WTC11 (cell line): ENCODE measurements at regions not wholly inside any gene's neighbourhood (a gene's known extent, or its start where the extent isn't known, plus 50 kb on each side); places are given as distances from the start of the nearest gene placed in this dataset.

Experiments
- ATAC-seq: fragments of 200-7000 bp; cut with Tn5 transposase; 2 replicates; pipeline ENCODE4 v1.10.0; 2021; ENCODE audit warnings: mild to moderate bottlenecking, moderate library complexity
- CTCF ChIA-PET: fragments of 300-600 bp; sonication (Branson Sonifier 250); formaldehyde crosslinking; loops from one replicate; lab custom pipeline; 2021; ENCODE audit warnings: antibody characterized with exemption; lab: Charles Lee
- POLR2A ChIA-PET: fragments of 350-600 bp; sonication (Branson Sonifier 250); formaldehyde crosslinking; loops from one replicate; lab custom pipeline; 2021; ENCODE audit warnings: antibody characterized with exemption; lab: Charles Lee
- DNase-seq: peaks from one replicate; pipeline ENCODE4 v3.0.0; 2021; ENCODE audit warnings: low spot score
- H3K27ac Mint-ChIP-seq: 2 replicates; pipeline ENCODE4 v1.8.0; 2021; ENCODE audit warnings: mixed read lengths
- H3K27me3 Mint-ChIP-seq: 2 replicates; pipeline ENCODE4 v1.8.0; 2021; ENCODE audit warnings: low read depth, mild to moderate bottlenecking, moderate library complexity, mixed read lengths
- H3K36me3 Mint-ChIP-seq: 2 replicates; pipeline ENCODE4 v1.8.0; 2021; ENCODE audit warnings: mixed read lengths
- H3K4me1 Mint-ChIP-seq: 2 replicates; pipeline ENCODE4 v1.8.0; 2022; ENCODE audit warnings: mixed read lengths
- H3K4me3 Mint-ChIP-seq: 2 replicates; pipeline ENCODE4 v1.8.0; 2021; ENCODE audit warnings: mild to moderate bottlenecking, moderate library complexity, mixed read lengths
- H3K9me3 Mint-ChIP-seq: 2 replicates; pipeline ENCODE4 v1.8.0; 2021; ENCODE audit warnings: mixed read lengths
- FOXJ3 ChIP-seq: sonication (generic); formaldehyde crosslinking; IDR thresholded peaks from 2 replicates; pipeline ENCODE4 v1.9.0; 2021; ENCODE audit warnings: missing genetic modification reagents, mild to moderate bottlenecking, borderline replicate concordance
- FOXP4 ChIP-seq: sonication (generic); formaldehyde crosslinking; IDR thresholded peaks from 2 replicates; pipeline ENCODE4 v1.8.0; 2022; ENCODE audit warnings: mild to moderate bottlenecking, missing genetic modification reagents
- GABPB1 ChIP-seq: sonication (generic); formaldehyde crosslinking; IDR thresholded peaks from 2 replicates; pipeline ENCODE4 v1.8.1; 2023; ENCODE audit warnings: mild to moderate bottlenecking, missing genetic modification reagents
- HMGXB4 ChIP-seq: sonication (generic); formaldehyde crosslinking; IDR thresholded peaks from 2 replicates; pipeline ENCODE4 v1.8.1; 2023; ENCODE audit warnings: mild to moderate bottlenecking, moderate library complexity, missing genetic modification reagents
- JAZF1 ChIP-seq: fragments of 250-450 bp; sonication (Bioruptor Pico); IDR thresholded peaks from 2 replicates; pipeline ENCODE4 v1.9.0; 2021; ENCODE audit warnings: moderate library complexity, mild to moderate bottlenecking, inconsistent platforms
- JUN ChIP-seq: sonication (generic); formaldehyde crosslinking; IDR thresholded peaks from 2 replicates; pipeline ENCODE4 v1.8.0; 2023; ENCODE audit warnings: mild to moderate bottlenecking, missing genetic modification reagents
- MYBL2 ChIP-seq: sonication (generic); formaldehyde crosslinking; IDR thresholded peaks from 2 replicates; pipeline ENCODE4 v1.8.1; 2023; ENCODE audit warnings: mild to moderate bottlenecking, moderate library complexity, missing genetic modification reagents
- NFATC4 ChIP-seq: fragments of 250-450 bp; sonication (Bioruptor Pico); IDR thresholded peaks from 2 replicates; pipeline ENCODE4 v1.9.0; 2021; ENCODE audit warnings: mild to moderate bottlenecking
- NR2C2 ChIP-seq: sonication (generic); formaldehyde crosslinking; IDR thresholded peaks from 2 replicates; pipeline ENCODE4 v1.8.0; 2022; ENCODE audit warnings: mild to moderate bottlenecking, missing genetic modification reagents
- RORB ChIP-seq: fragments of 250-450 bp; sonication (Bioruptor Pico); IDR thresholded peaks from 2 replicates; pipeline ENCODE4 v1.9.0; 2021; ENCODE audit warnings: mild to moderate bottlenecking
- SMAD4 ChIP-seq: sonication (generic); formaldehyde crosslinking; IDR thresholded peaks from 2 replicates; pipeline ENCODE4 v1.8.0; 2022; ENCODE audit warnings: mild to moderate bottlenecking, missing genetic modification reagents
- ZNF263 ChIP-seq: sonication (generic); formaldehyde crosslinking; IDR thresholded peaks from 2 replicates; pipeline ENCODE4 v1.8.1; 2022; ENCODE audit warnings: low read depth, mild to moderate bottlenecking, moderate library complexity, missing genetic modification reagents
- ZNF317 ChIP-seq: sonication (generic); formaldehyde crosslinking; IDR thresholded peaks from 2 replicates; pipeline ENCODE4 v1.8.1; 2023; ENCODE audit warnings: low read depth, mild to moderate bottlenecking, moderate library complexity, missing genetic modification reagents, borderline replicate concordance
- TF ChIP-seq, protein P1 (sequence below): sonication (generic); formaldehyde crosslinking; IDR thresholded peaks from 2 replicates; pipeline ENCODE4 v1.8.0; 2022; ENCODE audit warnings: mild to moderate bottlenecking, missing genetic modification reagents
- TF ChIP-seq, protein P2 (sequence below): sonication (generic); formaldehyde crosslinking; IDR thresholded peaks from 2 replicates; pipeline ENCODE4 v1.8.0; 2022; ENCODE audit warnings: missing genetic modification reagents
- TF ChIP-seq, protein P3 (sequence below): sonication (generic); formaldehyde crosslinking; IDR thresholded peaks from 2 replicates; pipeline ENCODE4 v1.8.1; 2022; ENCODE audit warnings: mild to moderate bottlenecking, missing genetic modification reagents, moderate library complexity, borderline replicate concordance
- TF ChIP-seq, protein P4 (sequence below): sonication (generic); formaldehyde crosslinking; conservative IDR thresholded peaks from 2 replicates; pipeline ENCODE4 v1.8.1; 2023; ENCODE audit warnings: mild to moderate bottlenecking, low read depth, missing genetic modification reagents, moderate library complexity
- TF ChIP-seq, protein P5 (sequence below): fragments of 250-450 bp; sonication (Bioruptor Pico); IDR thresholded peaks from 2 replicates; pipeline ENCODE4 v1.9.0; 2021; ENCODE audit warnings: mild to moderate bottlenecking
- TF ChIP-seq, protein P6 (sequence below): sonication (generic); formaldehyde crosslinking; IDR thresholded peaks from 2 replicates; pipeline ENCODE4 v1.8.0; 2022; ENCODE audit warnings: mild to moderate bottlenecking, missing genetic modification reagents
- TF ChIP-seq, protein P7 (sequence below): sonication (generic); formaldehyde crosslinking; IDR thresholded peaks from 2 replicates; pipeline ENCODE4 v1.8.1; 2022; ENCODE audit warnings: low read depth, missing genetic modification reagents, borderline replicate concordance

- POLR2A ChIA-PET = no interaction called here
- no peaks in the 10 kb centered on the region for H3K36me3 Mint-ChIP-seq
- no peak for DNase-seq
- TF ChIP-seq ZNF317 (no peak), JAZF1 (CRISPR knock-in tag) (no peak), JUN (CRISPR knock-in tag) (no peak), NFATC4 (CRISPR knock-in tag) (no peak), FOXP4 (CRISPR knock-in tag) (no peak), GABPB1 (no peak), SMAD4 (CRISPR knock-in tag) (no peak), MYBL2 (CRISPR knock-in tag) (no peak), FOXJ3 (CRISPR knock-in tag) (no peak), RORB (CRISPR knock-in tag) (no peak), ZNF263 (CRISPR knock-in tag) (no peak), HMGXB4 (CRISPR knock-in tag) (no peak), NR2C2 (CRISPR knock-in tag) (no peak)
- TF ChIP-seq, protein P1, sequence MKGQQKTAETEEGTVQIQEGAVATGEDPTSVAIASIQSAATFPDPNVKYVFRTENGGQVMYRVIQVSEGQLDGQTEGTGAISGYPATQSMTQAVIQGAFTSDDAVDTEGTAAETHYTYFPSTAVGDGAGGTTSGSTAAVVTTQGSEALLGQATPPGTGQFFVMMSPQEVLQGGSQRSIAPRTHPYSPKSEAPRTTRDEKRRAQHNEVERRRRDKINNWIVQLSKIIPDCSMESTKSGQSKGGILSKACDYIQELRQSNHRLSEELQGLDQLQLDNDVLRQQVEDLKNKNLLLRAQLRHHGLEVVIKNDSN (CRISPR knock-in tag) = no peak
- TF ChIP-seq, protein P2, sequence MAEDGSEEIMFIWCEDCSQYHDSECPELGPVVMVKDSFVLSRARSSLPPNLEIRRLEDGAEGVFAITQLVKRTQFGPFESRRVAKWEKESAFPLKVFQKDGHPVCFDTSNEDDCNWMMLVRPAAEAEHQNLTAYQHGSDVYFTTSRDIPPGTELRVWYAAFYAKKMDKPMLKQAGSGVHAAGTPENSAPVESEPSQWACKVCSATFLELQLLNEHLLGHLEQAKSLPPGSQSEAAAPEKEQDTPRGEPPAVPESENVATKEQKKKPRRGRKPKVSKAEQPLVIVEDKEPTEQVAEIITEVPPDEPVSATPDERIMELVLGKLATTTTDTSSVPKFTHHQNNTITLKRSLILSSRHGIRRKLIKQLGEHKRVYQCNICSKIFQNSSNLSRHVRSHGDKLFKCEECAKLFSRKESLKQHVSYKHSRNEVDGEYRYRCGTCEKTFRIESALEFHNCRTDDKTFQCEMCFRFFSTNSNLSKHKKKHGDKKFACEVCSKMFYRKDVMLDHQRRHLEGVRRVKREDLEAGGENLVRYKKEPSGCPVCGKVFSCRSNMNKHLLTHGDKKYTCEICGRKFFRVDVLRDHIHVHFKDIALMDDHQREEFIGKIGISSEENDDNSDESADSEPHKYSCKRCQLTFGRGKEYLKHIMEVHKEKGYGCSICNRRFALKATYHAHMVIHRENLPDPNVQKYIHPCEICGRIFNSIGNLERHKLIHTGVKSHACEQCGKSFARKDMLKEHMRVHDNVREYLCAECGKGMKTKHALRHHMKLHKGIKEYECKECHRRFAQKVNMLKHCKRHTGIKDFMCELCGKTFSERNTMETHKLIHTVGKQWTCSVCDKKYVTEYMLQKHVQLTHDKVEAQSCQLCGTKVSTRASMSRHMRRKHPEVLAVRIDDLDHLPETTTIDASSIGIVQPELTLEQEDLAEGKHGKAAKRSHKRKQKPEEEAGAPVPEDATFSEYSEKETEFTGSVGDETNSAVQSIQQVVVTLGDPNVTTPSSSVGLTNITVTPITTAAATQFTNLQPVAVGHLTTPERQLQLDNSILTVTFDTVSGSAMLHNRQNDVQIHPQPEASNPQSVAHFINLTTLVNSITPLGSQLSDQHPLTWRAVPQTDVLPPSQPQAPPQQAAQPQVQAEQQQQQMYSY (CRISPR knock-in tag) = no peak
- TF ChIP-seq, protein P3, sequence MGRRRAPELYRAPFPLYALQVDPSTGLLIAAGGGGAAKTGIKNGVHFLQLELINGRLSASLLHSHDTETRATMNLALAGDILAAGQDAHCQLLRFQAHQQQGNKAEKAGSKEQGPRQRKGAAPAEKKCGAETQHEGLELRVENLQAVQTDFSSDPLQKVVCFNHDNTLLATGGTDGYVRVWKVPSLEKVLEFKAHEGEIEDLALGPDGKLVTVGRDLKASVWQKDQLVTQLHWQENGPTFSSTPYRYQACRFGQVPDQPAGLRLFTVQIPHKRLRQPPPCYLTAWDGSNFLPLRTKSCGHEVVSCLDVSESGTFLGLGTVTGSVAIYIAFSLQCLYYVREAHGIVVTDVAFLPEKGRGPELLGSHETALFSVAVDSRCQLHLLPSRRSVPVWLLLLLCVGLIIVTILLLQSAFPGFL = no peak
- TF ChIP-seq, protein P4, sequence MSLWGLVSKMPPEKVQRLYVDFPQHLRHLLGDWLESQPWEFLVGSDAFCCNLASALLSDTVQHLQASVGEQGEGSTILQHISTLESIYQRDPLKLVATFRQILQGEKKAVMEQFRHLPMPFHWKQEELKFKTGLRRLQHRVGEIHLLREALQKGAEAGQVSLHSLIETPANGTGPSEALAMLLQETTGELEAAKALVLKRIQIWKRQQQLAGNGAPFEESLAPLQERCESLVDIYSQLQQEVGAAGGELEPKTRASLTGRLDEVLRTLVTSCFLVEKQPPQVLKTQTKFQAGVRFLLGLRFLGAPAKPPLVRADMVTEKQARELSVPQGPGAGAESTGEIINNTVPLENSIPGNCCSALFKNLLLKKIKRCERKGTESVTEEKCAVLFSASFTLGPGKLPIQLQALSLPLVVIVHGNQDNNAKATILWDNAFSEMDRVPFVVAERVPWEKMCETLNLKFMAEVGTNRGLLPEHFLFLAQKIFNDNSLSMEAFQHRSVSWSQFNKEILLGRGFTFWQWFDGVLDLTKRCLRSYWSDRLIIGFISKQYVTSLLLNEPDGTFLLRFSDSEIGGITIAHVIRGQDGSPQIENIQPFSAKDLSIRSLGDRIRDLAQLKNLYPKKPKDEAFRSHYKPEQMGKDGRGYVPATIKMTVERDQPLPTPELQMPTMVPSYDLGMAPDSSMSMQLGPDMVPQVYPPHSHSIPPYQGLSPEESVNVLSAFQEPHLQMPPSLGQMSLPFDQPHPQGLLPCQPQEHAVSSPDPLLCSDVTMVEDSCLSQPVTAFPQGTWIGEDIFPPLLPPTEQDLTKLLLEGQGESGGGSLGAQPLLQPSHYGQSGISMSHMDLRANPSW = no peak
- TF ChIP-seq, protein P5, sequence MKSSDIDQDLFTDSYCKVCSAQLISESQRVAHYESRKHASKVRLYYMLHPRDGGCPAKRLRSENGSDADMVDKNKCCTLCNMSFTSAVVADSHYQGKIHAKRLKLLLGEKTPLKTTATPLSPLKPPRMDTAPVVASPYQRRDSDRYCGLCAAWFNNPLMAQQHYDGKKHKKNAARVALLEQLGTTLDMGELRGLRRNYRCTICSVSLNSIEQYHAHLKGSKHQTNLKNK (CRISPR knock-in tag) = no peak
- TF ChIP-seq, protein P6, sequence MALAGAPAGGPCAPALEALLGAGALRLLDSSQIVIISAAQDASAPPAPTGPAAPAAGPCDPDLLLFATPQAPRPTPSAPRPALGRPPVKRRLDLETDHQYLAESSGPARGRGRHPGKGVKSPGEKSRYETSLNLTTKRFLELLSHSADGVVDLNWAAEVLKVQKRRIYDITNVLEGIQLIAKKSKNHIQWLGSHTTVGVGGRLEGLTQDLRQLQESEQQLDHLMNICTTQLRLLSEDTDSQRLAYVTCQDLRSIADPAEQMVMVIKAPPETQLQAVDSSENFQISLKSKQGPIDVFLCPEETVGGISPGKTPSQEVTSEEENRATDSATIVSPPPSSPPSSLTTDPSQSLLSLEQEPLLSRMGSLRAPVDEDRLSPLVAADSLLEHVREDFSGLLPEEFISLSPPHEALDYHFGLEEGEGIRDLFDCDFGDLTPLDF (CRISPR knock-in tag) = no peak
- TF ChIP-seq, protein P7, sequence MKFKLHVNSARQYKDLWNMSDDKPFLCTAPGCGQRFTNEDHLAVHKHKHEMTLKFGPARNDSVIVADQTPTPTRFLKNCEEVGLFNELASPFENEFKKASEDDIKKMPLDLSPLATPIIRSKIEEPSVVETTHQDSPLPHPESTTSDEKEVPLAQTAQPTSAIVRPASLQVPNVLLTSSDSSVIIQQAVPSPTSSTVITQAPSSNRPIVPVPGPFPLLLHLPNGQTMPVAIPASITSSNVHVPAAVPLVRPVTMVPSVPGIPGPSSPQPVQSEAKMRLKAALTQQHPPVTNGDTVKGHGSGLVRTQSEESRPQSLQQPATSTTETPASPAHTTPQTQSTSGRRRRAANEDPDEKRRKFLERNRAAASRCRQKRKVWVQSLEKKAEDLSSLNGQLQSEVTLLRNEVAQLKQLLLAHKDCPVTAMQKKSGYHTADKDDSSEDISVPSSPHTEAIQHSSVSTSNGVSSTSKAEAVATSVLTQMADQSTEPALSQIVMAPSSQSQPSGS (CRISPR knock-in tag) = no peak
- TF ChIP-seq, all 79 proteins: peak for 0
- Mint-ChIP-seq H3K4me1 (0 out of 2 replicates have a peak, but pooled peaks cover 3% of the 10 kb centered on the region), H3K4me3 (no peak overlapping the region), H3K27me3 (no peaks in the 10 kb centered on the region), H3K9me3 (no peaks in the 10 kb centered on the region), H3K27ac (no peak overlapping the region)
- ATAC-seq = no peak
- CTCF ChIA-PET = no interaction called here
These were observed 468.1 kb upstream of the PTBP2 start for GRCh38 chr1:96253246-96254035.
